HG02970 (cell line): ENCODE measurements at regions not wholly inside any gene's neighbourhood (a gene's known extent, or its start where the extent isn't known, plus 50 kb on each side); places are given as distances from the start of the nearest gene placed in this dataset.

Experiments used
- ATAC-seq: cut with Tn5 transposase; IDR thresholded peaks from one replicate; pipeline ENCODE4 v1.9.1; 2021; ENCODE audit warnings: mild to moderate bottlenecking, moderate library complexity, moderate number of reproducible peaks; ENCODE audit not compliant: unreplicated experiment, low FRiP score

DNA sequence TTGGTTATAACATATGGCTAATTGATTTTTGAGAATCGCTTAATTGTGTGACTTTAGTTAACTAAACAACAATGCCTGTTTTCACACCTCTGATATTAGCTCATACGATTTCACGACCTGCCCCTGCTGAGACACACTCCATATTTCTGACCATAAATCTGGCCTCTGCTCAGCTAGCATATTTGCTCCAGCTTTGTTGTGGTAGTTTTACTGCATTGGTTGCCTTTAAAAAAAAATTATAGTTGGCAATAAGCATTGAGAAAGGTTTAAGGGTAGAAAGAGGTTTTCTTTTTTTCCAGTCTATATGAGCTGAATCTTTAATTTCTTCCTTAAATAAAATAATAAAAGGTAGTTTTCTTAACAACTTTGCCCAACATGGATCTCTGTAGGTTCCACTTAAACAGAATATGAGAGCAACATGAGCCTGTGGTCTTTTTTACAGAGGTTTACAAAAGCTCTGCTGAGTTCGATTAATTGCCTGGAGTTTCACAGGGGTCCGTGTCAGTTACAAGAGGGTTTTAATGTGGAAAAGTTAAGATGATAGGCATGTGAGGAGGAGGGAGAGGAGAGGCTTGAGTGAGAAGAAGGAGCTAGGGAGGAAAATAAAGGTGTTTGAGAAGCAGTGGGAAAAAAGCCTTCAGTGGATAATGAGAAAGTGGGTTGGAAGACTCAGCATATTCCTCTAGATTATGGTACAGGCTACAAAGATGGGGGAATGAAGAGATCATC is 318.2 kb downstream of the CXCL12 start:
- no peak for ATAC-seq

DNA sequence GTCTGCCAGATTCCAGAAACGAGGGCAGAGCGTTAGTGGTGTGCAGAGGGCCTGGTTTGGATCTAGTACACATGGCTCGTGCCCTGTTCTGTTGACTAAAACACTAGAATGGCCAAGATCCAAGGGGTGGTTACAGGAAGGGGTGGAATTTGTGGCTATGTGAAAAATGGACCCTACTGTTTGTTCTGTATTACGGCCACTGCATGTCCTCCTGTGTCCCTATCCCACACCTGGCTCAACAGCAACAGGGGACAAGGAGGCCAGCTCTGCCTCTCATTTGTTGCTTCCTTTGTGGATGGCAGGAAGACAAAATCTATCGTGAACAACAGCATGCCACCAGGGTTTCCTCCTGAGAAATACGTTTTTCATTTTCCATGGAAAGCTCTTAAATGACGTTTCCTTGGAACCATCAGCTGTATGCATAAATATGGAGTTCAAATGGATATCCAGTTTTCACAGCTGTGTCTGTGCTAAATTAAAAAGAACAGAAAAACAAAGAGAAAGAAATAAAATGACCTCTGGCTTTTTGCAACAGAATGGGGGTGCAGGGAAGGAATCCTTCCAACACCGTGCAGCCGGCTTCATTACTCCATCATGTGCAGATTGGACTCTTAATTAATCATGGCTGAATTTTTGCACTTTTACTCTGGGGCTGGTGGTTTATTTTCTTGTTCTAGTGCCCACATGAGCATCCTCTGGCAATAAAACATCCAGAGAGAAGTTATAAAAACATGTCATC is 318.9 kb downstream of the CXCL12 start:
- ATAC-seq = no peak

DNA sequence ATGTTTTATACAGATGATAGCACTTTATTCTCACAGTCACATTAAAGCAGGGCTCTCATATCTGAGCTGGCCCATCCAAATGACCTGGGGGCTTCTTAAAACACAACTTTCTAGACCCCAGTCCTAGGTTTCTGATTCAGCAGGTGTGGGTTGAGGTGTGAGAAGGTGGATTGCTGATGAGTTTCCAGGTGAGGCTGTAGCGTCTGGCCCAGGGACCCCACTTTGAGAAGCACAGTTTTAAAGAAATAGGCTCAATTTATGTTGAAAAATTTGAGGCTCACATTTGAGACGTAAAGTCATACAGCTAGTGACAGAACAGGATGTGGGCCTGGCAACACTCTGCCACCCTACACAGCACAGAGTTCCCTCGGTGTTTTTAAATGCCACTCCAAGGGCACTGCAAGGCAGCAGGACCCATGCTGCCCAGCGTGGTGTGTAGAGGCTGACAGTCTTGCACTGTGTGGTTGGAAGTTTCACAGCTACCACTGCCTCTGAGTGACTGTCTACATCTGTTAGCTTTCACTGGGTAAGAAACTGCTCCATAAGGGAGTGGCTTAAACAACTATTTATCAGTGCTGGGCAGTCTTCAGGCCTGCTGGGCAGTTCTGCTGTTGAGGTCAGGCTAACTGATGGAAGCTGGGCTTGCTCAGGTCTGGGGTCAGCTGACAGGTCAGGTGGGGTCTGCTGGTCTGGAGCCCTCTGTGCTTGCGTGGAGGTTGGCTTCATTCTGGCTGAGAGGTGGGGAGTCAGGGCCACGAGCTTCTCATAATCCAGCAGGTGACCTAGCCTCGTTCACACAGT is 319.7 kb downstream of the CXCL12 start:
- ATAC-seq = no peak

DNA sequence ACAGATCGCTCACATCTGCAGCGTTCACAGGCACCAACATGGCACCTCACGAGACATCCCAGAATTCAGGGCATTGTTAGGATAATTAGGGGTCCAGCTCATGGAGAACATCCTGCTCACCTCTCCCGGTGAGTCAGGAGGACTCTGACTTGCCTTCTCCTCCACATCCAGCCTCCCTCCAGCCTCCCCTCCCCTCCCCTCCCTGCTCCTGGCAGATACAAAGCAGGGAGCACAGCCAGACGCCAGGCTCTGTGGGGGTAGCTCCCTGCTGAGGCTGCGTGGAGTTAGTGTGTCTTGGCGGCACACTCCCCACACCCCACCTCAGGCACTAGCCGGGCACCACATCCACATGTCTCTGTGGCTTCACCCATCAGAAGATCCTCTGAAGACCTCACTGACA is 320.6 kb downstream of the CXCL12 start:
- ATAC-seq = no peak

DNA sequence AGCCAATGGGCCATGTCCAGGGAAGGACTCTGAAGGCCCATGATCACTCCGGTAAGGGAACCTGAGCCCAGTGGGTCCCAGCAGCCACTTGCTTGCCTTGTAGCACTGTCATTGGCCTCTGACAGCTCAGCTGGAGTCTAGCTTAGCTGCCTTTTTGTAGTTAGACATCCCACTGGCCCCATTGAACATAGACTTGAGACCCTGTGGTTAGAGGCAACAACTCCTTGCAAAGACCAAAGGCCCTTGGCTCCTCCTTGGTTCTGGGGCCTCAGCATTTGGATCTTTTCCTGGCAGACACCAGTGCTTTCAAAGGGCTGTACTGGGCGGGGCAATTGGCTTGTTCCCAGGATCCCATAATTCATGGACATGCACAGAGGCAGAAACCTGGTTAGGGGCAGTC is 321.2 kb downstream of the CXCL12 start:
- ATAC-seq = no peak

DNA sequence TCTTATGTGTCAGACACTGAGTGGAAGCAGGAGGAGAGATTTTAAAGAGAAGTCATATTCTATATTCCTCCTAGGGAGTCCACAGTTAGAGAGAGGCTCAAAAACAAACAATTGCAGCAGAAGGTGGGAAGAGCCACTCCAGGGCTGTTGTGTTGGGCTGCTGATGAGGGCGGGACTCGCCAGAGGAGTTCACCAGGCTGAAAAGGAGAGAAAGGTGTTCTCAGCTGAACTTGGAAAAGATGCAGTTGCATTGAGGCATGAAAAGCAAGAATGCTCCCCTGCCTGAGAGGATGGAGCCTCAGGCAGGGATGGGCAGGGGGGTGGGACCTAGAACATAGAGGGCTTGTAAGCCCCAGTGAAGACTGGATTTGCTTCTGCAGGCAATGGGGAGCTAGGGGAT is 324.2 kb downstream of the CXCL12 start:
- ATAC-seq = no peak

DNA sequence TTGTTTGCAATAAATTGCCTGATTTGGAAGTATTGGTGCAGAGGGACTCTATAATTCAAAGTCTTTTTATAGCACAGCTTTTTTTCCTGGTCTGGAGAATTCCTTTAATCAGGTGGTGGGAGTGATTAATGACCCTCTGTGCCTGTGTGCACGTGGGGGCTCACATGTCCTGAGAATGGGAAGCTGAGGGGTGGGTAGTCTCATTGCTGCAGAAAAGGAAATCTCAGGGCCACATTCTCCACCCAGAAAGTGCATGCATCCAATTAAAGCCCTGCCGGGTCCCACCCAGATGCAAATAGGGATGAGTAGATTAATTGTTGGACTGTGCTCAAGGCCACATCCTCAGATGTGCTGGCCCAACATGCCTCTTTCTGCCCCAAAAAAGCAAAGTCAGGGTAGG is 324.7 kb downstream of the CXCL12 start:
- no peak for ATAC-seq

DNA sequence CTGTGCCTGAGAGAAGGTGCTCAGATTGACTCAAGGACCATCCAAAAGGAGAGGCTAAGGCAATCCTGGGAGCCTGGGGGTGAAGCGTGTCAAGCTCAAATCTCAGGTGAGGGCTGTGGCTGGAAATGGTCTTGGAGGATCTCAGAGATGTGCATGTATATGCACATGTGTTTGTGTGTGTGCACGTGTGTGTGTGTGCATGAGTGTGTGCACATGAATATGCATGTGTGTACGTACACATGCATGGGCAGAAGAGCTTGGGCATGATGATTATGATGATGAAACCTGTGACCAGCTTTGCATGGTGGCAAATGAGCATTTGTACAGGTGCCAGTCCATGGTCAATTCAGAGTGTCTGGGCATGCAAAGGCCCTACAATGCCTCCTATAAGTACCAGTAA is 326.6 kb downstream of the CXCL12 start:
- no peak for ATAC-seq

DNA sequence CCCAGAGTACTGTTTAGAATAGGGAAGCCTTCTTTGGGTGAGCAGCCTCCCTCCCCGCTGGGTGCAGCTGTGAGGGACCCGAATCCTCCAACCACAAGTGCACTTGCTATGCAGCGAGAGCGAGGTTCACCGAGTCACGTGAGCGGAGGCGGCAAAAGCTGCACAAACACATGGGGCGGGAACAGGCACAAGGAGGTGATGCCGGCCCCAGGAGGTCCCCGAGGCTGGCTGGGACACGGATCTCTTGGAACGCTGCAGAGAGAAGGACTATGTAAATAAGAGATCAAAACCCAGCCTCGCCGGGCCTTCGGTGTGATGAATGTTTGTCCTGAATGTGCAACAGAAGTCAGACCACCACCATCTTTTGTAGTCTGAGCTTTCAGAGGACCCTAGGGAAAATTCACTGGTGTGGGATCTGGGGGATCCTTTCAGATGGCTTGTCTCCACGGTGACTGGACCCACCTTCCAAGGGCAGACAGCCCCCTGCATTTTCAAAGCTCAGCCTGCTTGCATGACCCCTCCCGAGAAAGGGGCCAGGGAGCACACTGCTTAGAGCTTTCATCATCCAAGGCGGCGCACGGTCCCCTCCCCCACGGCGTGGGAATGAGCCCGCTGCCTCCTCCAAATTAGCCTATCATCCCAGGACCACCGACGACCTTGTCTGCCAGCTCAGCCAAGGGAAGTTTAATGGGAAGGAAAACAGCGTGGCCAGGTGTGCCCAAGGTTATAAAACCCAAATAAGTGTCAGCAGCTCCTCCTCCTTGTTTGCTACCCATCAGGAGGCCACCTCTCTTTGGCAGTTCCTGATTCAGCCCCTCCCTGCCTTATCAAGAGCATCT is 327.7 kb downstream of the CXCL12 start:
- ATAC-seq = no peak

DNA sequence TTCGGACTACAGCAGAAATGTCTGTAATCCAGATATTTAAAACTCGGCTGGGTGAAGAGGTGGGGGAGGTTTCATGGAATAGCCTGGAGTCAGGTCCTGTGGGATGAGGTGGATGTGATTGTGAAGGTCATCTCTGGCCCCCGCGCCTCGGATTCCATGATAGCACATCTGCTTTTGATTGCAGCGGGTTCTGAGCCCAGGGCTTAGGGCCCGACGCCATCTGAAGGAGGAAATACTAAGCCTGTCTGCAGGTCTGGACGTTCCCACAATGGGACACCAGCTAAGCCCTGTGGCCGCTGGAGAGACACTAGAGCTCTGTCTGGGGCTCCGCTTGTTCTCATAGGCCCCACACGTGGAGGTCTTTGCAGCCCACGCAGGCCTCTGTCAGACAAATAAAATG is 328.7 kb downstream of the CXCL12 start:
- no peak for ATAC-seq

DNA sequence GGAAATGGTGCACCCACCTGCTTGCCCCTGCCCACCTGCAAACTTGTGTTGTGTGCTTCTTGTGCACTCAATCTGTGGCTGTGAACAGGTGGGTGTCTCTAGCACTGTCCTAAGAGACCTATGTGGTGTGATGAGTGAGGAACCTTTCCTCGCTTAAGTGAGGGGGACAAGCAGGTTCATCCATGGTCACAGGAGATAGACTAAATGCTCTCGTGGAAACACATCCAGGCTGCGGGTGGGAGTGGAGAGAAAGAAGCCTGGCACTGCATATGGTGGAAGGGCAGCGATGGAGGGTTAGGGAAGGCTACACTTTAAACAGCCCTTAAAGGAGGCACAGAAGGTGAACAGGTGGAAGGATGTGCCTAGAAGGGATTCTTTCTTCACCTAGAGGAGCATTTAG is 330.9 kb downstream of the CXCL12 start:
- no peak for ATAC-seq

DNA sequence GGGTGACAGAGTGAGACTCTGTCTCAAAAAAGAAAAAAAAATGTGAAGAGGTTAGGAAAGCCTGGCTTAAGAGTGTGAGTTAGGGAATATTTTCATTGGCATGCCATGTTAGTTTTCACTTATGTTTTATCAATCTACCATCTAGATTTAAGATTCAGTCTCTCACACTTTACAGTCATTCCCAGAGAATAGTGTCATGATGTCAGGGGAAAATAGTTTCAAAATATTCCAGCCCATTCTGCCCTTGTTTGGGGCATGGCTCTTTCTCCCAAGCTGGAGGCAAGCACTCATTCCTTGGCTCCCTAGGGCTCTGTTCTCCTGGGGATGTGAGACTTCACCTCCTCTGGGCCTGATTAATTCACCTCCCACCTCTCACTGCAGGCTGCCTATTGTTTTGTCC is 331.5 kb downstream of the CXCL12 start:
- no peak for ATAC-seq

DNA sequence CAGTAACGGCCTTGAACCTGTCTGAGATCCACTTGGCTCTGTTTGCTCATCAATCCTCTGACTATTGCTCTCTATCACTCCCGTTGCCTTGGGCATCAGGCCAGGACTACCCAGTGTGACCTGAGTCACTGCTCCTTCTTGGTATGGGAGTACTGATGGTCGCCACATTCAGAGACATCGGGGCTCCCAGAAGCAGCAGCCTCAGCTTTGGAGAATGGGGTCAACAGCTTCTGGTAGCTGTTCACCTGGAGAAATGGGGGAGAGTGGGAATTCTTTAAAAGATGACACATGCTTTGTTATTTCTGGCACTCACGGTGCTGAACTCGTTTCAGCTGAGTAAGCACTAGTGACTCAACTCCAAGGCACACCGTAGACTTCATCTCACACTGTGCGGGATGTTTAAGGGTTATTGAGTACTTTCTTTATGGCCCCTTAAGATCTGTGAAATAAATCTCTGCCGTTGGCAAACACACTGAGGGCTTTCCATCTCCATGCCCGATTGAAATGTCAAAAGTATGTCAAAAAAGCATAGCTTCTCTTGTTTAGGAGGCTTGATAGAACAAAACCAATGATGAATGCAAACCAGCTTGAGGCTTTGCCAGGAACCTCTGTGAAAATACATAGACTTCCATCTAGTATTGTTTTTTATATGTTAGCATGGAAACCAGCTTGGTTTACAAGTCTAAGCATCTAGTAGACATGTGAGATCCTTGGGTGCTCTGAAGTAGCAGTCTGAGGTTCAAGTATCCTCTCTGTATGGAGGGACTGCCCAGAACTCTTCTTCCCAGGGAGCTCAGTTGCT is 333.1 kb downstream of the CXCL12 start:
- no peak for ATAC-seq

DNA sequence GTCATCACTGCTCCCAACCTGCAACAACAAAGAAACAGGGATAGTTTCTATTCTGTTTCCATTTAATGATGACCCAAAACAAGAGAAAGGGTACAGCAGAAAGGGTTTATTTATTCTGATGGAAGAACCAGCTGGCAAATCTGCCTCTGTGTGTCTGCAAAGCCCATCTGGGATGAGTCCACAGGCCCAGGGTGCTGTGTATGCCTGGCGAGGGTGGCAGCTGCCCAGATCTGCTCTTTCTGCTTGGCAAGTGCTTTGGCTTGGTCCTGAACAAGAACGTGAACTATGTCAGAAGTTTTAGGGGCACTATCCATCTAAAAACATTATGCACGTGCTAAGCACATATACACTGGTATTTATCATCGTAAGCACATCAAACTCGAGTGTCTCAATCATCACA is 333.8 kb downstream of the CXCL12 start:
- ATAC-seq = no peak

DNA sequence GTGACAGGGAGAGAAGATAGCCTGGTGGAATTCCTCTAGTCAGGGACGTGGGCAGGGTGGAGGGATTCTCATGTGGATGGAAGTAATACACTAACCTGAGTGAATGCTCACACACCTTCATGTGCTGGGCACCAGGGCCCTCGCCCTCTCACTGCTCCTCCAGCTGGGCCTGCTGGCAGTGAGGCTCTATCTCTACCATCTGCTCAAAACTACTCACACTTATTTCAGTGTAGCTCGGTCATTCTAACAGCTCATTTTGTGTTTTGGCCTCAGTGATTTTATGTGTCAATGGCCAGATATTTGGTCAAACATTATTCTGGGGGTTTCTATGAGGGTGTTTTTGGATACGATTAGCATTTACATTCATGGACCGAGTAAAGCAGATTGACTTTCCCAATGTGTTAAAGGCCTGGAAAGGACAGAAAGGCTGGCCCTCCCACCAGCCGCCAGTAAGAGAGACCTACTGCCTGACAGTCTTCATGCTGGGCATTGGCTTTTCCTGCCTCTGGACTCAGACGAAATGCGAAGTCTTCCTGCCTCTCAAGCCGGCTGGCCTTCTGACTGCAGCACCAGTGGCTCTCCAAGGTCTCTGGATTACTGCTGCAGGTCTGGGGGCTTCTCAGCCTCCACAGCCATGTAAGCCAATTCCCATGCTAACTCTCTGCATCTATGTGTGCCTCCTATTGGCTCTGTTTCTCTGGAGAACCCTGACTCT is 335.4 kb downstream of the CXCL12 start:
- ATAC-seq = no peak

DNA sequence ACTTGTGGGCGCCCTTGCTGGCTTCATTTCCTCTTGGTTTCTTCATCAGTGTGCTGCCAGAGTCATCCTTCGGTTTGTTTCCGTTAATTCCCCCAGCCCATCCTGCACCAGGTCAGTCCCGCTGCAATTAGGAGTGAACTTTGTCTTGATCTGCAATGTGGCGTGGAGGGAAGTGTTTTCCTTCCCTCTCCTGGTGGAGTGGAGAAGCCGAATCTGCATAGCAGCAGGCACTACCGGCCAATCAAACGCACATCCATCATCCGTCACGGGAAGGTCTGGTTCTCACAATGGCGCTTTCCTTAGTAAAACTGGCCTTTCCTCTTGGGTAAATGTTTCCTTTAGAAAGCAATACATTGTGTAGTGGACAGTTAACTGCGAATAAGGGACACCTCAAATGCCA is 337.5 kb downstream of the CXCL12 start:
- no peak for ATAC-seq

DNA sequence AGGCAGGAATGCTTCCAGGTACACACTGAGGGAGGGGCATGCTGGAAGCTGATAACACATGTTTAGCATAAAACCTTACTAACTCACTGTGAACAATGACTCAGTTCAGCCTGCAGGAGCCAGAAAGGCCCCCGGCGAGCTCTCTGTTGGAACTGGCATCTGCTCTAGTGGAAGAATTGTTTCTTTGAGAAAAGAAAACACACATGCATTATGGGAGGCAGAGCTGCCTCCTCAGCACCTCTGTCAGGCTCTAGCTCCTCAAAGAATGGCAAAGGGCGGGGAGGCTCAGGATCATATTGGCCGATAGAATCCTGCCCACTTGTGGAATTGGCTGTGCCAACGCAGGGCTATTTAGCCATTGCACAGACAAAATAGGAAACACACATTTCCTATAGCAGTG is 338.3 kb downstream of the CXCL12 start:
- no peak for ATAC-seq

DNA sequence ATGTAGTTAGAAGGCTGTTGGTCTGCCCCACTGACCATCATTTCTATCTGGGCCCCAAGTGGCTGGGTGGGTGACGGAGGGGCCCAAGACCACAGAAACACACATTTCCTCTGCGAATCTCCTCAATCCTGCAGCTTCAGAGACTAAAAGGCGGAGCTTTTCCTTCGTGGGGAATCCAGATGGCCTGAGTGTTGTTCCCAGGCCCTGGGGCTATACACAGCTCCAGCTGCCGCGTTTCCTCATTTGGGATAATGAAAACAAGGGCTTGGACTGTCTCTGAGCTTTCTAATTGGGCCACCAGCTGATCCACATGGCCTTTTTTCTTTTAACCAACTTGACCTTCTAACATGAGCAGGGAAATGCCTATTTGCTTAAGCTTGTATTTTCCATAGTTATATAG is 339.9 kb downstream of the CXCL12 start:
- no peak for ATAC-seq

DNA sequence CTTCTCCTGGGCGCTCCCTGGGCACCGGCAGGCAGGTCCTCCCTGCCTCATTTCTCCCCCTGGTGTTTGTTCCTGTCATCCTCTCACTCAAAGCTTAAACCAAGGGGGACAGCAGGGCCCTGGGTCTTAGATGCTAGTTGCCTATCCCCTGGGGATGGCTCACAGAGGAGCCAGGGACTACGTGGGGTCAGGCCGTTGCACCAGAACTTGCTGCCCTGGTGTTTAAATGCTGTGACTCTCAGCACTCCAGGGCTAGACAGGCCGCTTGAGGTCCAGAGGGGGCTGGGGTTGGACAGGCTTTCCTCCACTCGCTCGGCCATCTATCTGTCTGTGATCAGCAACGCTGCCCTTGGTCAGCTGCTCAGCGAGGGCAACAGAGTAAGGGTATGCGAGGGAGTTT is 340.3 kb downstream of the CXCL12 start:
- ATAC-seq = no peak
